PFSK-1 (cell line): ENCODE measurements at regions not wholly inside any gene's neighbourhood (a gene's known extent, or its start where the extent isn't known, plus 50 kb on each side); places are given as distances from the start of the nearest gene placed in this dataset.

ENCODE experiments used
- FOXP2 ChIP-seq: optimal IDR thresholded peaks from 2 replicates; pipeline ENCODE3; 2011; ENCODE audit warnings: borderline replicate concordance, control low read depth, inconsistent platforms; ENCODE audit not compliant: insufficient read depth; ENCODE audit errors: extremely low read length, extremely low read depth
- POLR2AphosphoS5 ChIP-seq: IDR thresholded peaks from 2 replicates; pipeline ENCODE4 v1.6.1; 2012; ENCODE audit warnings: low read depth, mild to moderate bottlenecking, control low read depth, low read length, moderate library complexity
- SIN3A ChIP-seq: IDR thresholded peaks from 2 replicates; pipeline ENCODE4 v1.6.1; 2012; ENCODE audit warnings: mild to moderate bottlenecking, low read length, moderate library complexity, borderline replicate concordance; ENCODE audit not compliant: insufficient read depth
- TAF1 ChIP-seq: IDR thresholded peaks from 2 replicates; pipeline ENCODE4 v1.6.1; 2012; ENCODE audit warnings: low read length, control low read depth, borderline replicate concordance; ENCODE audit not compliant: insufficient read depth
- TF ChIP-seq, protein P1 (sequence below), 2 experiments: IDR thresholded peaks; 2 replicates each; pipeline versions ENCODE4 v1.6.1 to v1.8.0; 2011 to 2012; ENCODE audit warnings: low read depth in 2 of 2, low read length in 2 of 2, control low read depth in 1 of 2, inconsistent platforms in 1 of 2, mild to moderate bottlenecking in 1 of 2, moderate library complexity in 1 of 2; ENCODE audit not compliant: insufficient read depth in 1 of 2

DNA sequence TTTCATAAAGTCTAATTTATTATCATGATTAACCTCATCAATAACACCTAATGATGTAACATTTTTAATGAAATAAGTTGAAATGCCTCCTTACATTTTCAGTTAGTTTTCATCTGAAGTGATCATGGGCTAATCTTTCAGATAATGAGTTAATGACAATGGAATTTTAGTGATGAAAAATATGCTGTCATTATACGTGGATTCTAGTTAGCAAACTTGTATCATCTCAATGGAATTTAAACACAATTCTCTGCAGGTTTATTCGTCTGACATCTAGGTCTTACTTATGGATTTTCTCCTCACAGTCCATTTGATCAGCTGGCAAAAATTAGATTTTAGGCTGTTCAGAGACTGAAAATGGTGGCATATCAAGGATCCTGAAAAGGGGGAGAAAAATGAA is 885.0 kb downstream of the SLC4A3 start:
- no peak for TF ChIP-seq TAF1
- TF ChIP-seq POLR2AphosphoS5 = no peak
- TF ChIP-seq, protein P1, sequence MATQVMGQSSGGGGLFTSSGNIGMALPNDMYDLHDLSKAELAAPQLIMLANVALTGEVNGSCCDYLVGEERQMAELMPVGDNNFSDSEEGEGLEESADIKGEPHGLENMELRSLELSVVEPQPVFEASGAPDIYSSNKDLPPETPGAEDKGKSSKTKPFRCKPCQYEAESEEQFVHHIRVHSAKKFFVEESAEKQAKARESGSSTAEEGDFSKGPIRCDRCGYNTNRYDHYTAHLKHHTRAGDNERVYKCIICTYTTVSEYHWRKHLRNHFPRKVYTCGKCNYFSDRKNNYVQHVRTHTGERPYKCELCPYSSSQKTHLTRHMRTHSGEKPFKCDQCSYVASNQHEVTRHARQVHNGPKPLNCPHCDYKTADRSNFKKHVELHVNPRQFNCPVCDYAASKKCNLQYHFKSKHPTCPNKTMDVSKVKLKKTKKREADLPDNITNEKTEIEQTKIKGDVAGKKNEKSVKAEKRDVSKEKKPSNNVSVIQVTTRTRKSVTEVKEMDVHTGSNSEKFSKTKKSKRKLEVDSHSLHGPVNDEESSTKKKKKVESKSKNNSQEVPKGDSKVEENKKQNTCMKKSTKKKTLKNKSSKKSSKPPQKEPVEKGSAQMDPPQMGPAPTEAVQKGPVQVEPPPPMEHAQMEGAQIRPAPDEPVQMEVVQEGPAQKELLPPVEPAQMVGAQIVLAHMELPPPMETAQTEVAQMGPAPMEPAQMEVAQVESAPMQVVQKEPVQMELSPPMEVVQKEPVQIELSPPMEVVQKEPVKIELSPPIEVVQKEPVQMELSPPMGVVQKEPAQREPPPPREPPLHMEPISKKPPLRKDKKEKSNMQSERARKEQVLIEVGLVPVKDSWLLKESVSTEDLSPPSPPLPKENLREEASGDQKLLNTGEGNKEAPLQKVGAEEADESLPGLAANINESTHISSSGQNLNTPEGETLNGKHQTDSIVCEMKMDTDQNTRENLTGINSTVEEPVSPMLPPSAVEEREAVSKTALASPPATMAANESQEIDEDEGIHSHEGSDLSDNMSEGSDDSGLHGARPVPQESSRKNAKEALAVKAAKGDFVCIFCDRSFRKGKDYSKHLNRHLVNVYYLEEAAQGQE (IDR thresholded peaks at IDR 0.05; ENCODE audit: insufficient read depth in 1 of 2, low read depth in 2 of 2, low read length in 2 of 2) = no peak
- no peak for TF ChIP-seq SIN3A
- TF ChIP-seq FOXP2 = no peak
